GM12891 (cell line): ENCODE measurements at regions not wholly inside any gene's neighbourhood (a gene's known extent, or its start where the extent isn't known, plus 50 kb on each side); places are given as distances from the start of the nearest gene placed in this dataset.

Source experiments
- PAX5 ChIP-seq: IDR thresholded peaks from 2 replicates; pipeline ENCODE4 v1.6.1; 2011; ENCODE audit warnings: low read length, moderate library complexity, mild to moderate bottlenecking; ENCODE audit not compliant: insufficient read depth, severe bottlenecking
- POLR2A ChIP-seq: IDR thresholded peaks from 2 replicates; pipeline ENCODE4 v1.6.1; 2011; ENCODE audit warnings: low read depth, low read length, control low read depth
- POLR2AphosphoS5 ChIP-seq: IDR thresholded peaks from 2 replicates; pipeline ENCODE4 v1.6.1; 2011; ENCODE audit warnings: low read depth, low read length, control low read depth
- POU2F2 ChIP-seq: IDR thresholded peaks from 2 replicates; pipeline ENCODE4 v1.6.1; 2011; ENCODE audit warnings: low read depth, mild to moderate bottlenecking, control low read depth, low read length, moderate library complexity
- TAF1 ChIP-seq: IDR thresholded peaks from 2 replicates; pipeline ENCODE4 v1.6.1; 2011; ENCODE audit warnings: low read depth, low read length, control low read depth

- no peak for TF ChIP-seq TAF1
- TF ChIP-seq POLR2A: no peak
- TF ChIP-seq POLR2AphosphoS5: no peak
- no peak for TF ChIP-seq POU2F2
- TF ChIP-seq PAX5: no peak
Observed at GRCh38 chr4:173656898-173657297, 126.9 kb upstream of the HAND2 start.
